K562 (cell line): ENCODE measurements at regions not wholly inside any gene's neighbourhood (a gene's known extent, or its start where the extent isn't known, plus 50 kb on each side); places are given as distances from the start of the nearest gene placed in this dataset.

Experiments
- ATAC-seq: fragments of 200-7000 bp; cut with Tn5 transposase; 3 replicates; pipeline ENCODE4 v1.9.1; 2020; ENCODE audit warnings: moderate library complexity
- BruUV-seq: library from RNA; stranded (reverse); fragments of 400-500 nt; replicated peaks from 2 replicates; lab custom pipeline; 2021; lab: Mats Ljungman, UMichigan
- CTCF ChIA-PET: fragments of 300-600 bp; formaldehyde crosslinking; extraction: SDS; loops from one replicate; lab custom pipeline; 2021; ENCODE audit warnings: low intra/inter-chr PET ratio; lab: Yijun Ruan, JAX
- POLR2A ChIA-PET: fragments of 300-600, 350-650 bp; sonication (Branson Sonifier 250); formaldehyde crosslinking; extraction: SDS; loops from one replicate; lab custom pipeline; 2021; ENCODE audit warnings: antibody characterized with exemption, inconsistent platforms; lab: Yijun Ruan, JAX
- DNase-seq, 4 experiments: peaks; one replicate each; pipeline versions ENCODE4 v3.0.0 to v3.0.0-alpha.2; 2011 to 2018; ENCODE audit warnings: low spot score in 3 of 4, mixed read lengths in 3 of 4; ENCODE audit errors: extremely low read depth in 1 of 4
- FAIRE-seq: peaks from 2 replicates; lab custom pipeline; 2011; peaks lifted over from hg19 to GRCh38; lab: Jason Lieb, UNC
- H2AFZ ChIP-seq: 2 replicates; pipeline ENCODE4 v1.6.0; 2011; ENCODE audit warnings: low read depth, low read length, control low read depth, inconsistent platforms
- H3K27ac ChIP-seq: fragments of 200-600 bp; 3 replicates; pipeline ENCODE4 v1.8.0; 2011; ENCODE audit warnings: low read depth, mild to moderate bottlenecking, control low read depth, inconsistent platforms, low read length, moderate library complexity, mixed read lengths; ENCODE audit errors: extremely low read depth
- H3K27me3 ChIP-seq, 2 experiments: fragments of 300-600 bp in 1 of 2; 2 replicates in 1 of 2; 3 replicates in 1 of 2; pipeline versions ENCODE4 v1.6.0 to v1.8.0; 2011; ENCODE audit warnings: inconsistent platforms in 2 of 2, low read length in 2 of 2, mild to moderate bottlenecking in 1 of 2, mixed read lengths in 1 of 2, moderate library complexity in 1 of 2; ENCODE audit not compliant: control insufficient read depth in 2 of 2, insufficient read depth in 2 of 2
- H3K36me3 ChIP-seq: fragments of 300-600 bp; 3 replicates; pipeline ENCODE4 v1.8.0; 2011; ENCODE audit warnings: mild to moderate bottlenecking, low read length, inconsistent platforms; ENCODE audit not compliant: control insufficient read depth, insufficient read depth
- H3K4me1 ChIP-seq, 2 experiments: fragments of 200-600 bp in 1 of 2; replicated peaks in 1 of 2; 2 replicates in 1 of 2; 3 replicates in 1 of 2; pipeline versions ENCODE4 v1.5.1 to v1.8.0; 2011; ENCODE audit warnings: inconsistent platforms in 2 of 2, low read length in 2 of 2, mild to moderate bottlenecking in 1 of 2, mixed read lengths in 1 of 2, moderate library complexity in 1 of 2; ENCODE audit not compliant: control insufficient read depth in 2 of 2, insufficient read depth in 2 of 2
- H3K4me2 ChIP-seq: 2 replicates; pipeline ENCODE4 v1.6.1; 2011; ENCODE audit warnings: low read length, control low read depth, inconsistent platforms, mixed read lengths; ENCODE audit not compliant: insufficient read depth
- H3K4me3 ChIP-seq: fragments of 200-600 bp; sonication (generic), shearing (Covaris generic); 2 replicates; pipeline ENCODE4 v1.5.1; 2016; ENCODE audit warnings: control low read depth, inconsistent platforms
- H3K79me2 ChIP-seq: fragments of 200-600 bp; 3 replicates; pipeline ENCODE4 v1.8.0; 2011; ENCODE audit warnings: low read length, inconsistent platforms; ENCODE audit not compliant: control insufficient read depth, insufficient read depth
- H3K9ac ChIP-seq, 2 experiments: 2 replicates each; pipeline versions ENCODE4 v1.6.0 to v1.6.1; 2011; ENCODE audit warnings: low read depth in 2 of 2, low read length in 2 of 2, control low read depth in 1 of 2, inconsistent platforms in 1 of 2, mild to moderate bottlenecking in 1 of 2, mixed read lengths in 1 of 2; ENCODE audit not compliant: insufficient read depth in 1 of 2
- H3K9me1 ChIP-seq: one replicate; pipeline ENCODE4 v1.6.0; 2011; ENCODE audit warnings: inconsistent platforms, mild to moderate bottlenecking, low read length, moderate library complexity; ENCODE audit not compliant: control insufficient read depth, insufficient read depth
- H3K9me3 ChIP-seq: replicated peaks from 2 replicates; pipeline ENCODE4 v1.5.1; 2011; ENCODE audit warnings: low read depth, low read length, inconsistent platforms; ENCODE audit not compliant: control insufficient read depth, insufficient read depth
- H4K20me1 ChIP-seq: replicated peaks from 2 replicates; pipeline ENCODE4 v1.6.1; 2011; ENCODE audit warnings: low read length, inconsistent platforms, mixed read lengths; ENCODE audit not compliant: control insufficient read depth, insufficient read depth
- CBX8 ChIP-seq: fragments of 200-600 bp; sonication (generic); IDR thresholded peaks from 2 replicates; pipeline ENCODE4 v1.6.1; 2012; ENCODE audit warnings: borderline replicate concordance, mixed run types, low read depth, mild to moderate bottlenecking, moderate library complexity, mixed read lengths, low read length, control low read depth, inconsistent platforms; ENCODE audit not compliant: poor library complexity, severe bottlenecking; ENCODE audit errors: extremely low read depth
- FOSL1 ChIP-seq: fragments of 200-800 bp; sonication (Bioruptor generic); conservative IDR thresholded peaks from 2 replicates; pipeline ENCODE4 v1.6.1; 2016; ENCODE audit warnings: missing genetic modification characterization, missing compliant biosample characterization
- NRF1 ChIP-seq, 2 experiments: fragments of 450-650 bp; IDR thresholded peaks in 1 of 2; conservative IDR thresholded peaks in 1 of 2; 2 replicates each; pipeline ENCODE4 v1.6.1; 2014; ENCODE audit warnings: mild to moderate bottlenecking in 2 of 2
- ZNF280B ChIP-seq: fragments of 250-450 bp; sonication (Bioruptor Pico); IDR thresholded peaks from 2 replicates; pipeline ENCODE4 v1.5.1; 2021; ENCODE audit warnings: mild to moderate bottlenecking
- WGBS: fragments of 100-300 bp; shearing (Covaris generic); methylation state at CpG from one replicate; pipeline ENCODE4 v1.1.6; 2016; ENCODE audit warnings: low coverage, mixed read lengths; ENCODE audit not compliant: insufficient coverage; ENCODE audit errors: missing lambda C conversion rate; 5-methylcytosine and 5-hydroxymethylcytosine counted together
- in situ Hi-C: fragments of 300-500 bp; cut with MboI; formaldehyde crosslinking; loops from 4 replicates; pipeline ENCODE4 v1.15.0; 2018; ENCODE audit warnings: inconsistent platforms, mixed read lengths
- intact Hi-C: fragments of 100-400 bp; cut with micrococcal nuclease; formaldehyde crosslinking; loops from 2 replicates; pipeline ENCODE4 v1.14.2; 2022

GRCh38 chr6:220312-220711 lies 72.0 kb upstream of the DUSP22 start:
- FAIRE-seq, result no peak
- Histone ChIP-seq H3K9me1 (no peaks in the 10 kb centered on the region), H3K9ac (no peak overlapping the region), H3K36me3 (no peaks in the 10 kb centered on the region), H3K9me3 (no peaks in the 10 kb centered on the region), H3K4me1 (peaks cover 9 to 13% of the 10 kb centered on the region in 2 experiments; a peak in 4 of 5 replicates), H4K20me1 (0 out of 2 replicates have a peak, but pooled peaks cover under 1% of the 10 kb centered on the region), H2AFZ (no peak overlapping the region), H3K27ac (no peak overlapping the region), H3K79me2 (no peaks in the 10 kb centered on the region), H3K4me2 (no peak overlapping the region), H3K27me3 (peaks cover 32 to 42% of the 10 kb centered on the region in 2 experiments), H3K4me3 (no peak overlapping the region)
- in situ Hi-C loops, result no loop called here
- intact Hi-C loops, result no loop called here
- DNase-seq, result no peak
- CTCF ChIA-PET, result interaction anchor here (0.7 kb wide), 1 partner anchor 189 kb away, joined by 3 read pairs; no protein-coding TSS in a partner anchor
- TF ChIP-seq FOSL1 (tag) (peak; percentile 44; the same call in 1 of the 2 replicates), NRF1 (conservative IDR thresholded peaks at IDR 0.05 in 1 of 2, IDR thresholded peaks at IDR 0.05 in 1 of 2) (no peak)
- POLR2A ChIA-PET, result interaction anchor here (1.1 to 1.3 kb wide), 2 partner anchors 14 to 16 kb away, joined by 3 read pairs; no protein-coding TSS in a partner anchor
- ATAC-seq, result no peak
- no TSS peak for BruUV-seq
- 35% methylated on average over 4 of the region's 4 CpGs for WGBS

GRCh38 chr6:220721-221475 lies 71.4 kb upstream of the DUSP22 start:
- no peak for DNase-seq
- Histone ChIP-seq H3K4me2 (no peak overlapping the region), H3K9ac (no peak overlapping the region)

More at GRCh38 chr6:220721-221475, 71.4 kb upstream of the DUSP22 start:
- Histone ChIP-seq H2AFZ (no peak overlapping the region; the same call in 1 of the 2 replicates), H3K27ac (no peak overlapping the region), H3K79me2 (no peaks in the 10 kb centered on the region), H3K36me3 (no peaks in the 10 kb centered on the region), H3K27me3 (peaks cover 37 to 42% of the 10 kb centered on the region in 2 experiments), H3K4me1 (peaks cover 9 to 19% of the 10 kb centered on the region in 2 experiments; a peak in 4 of 5 replicates), H3K4me3 (no peak overlapping the region), H3K9me1 (no peaks in the 10 kb centered on the region)
- POLR2A ChIA-PET, result interaction anchor here (0.9 to 1.3 kb wide), 3 partner anchors 13 to 17 kb away, joined by 3 to 4 read pairs (median 3); no protein-coding TSS in a partner anchor
- intact Hi-C loops, result no loop called here
- FAIRE-seq (no peak), ATAC-seq (no peak)
- CTCF ChIA-PET, result no interaction called here
- 5% methylated on average over 16 of the region's 16 CpGs for WGBS
- TF ChIP-seq CBX8 (peak; percentile 32), ZNF280B (CRISPR knock-in tag) (no peak)
- TF ChIP-seq, all 486 proteins: peak for 1
- no TSS peak for BruUV-seq
- Histone ChIP-seq H4K20me1 (0 out of 2 replicates have a peak, but pooled peaks cover 3% of the 10 kb centered on the region), H3K9me3 (no peaks in the 10 kb centered on the region)
- in situ Hi-C loops, result no loop called here
